Nephron progenitor cell (in vitro differentiated cells): ENCODE measurements at regions not wholly inside any gene's neighbourhood (a gene's known extent, or its start where the extent isn't known, plus 50 kb on each side); places are given as distances from the start of the nearest gene placed in this dataset.

Experiments
- DNase-seq: peaks from one replicate; pipeline ENCODE4 v3.0.0; 2021
- H3K27ac Mint-ChIP-seq: 2 replicates; pipeline ENCODE4 v1.8.0; 2021; ENCODE audit warnings: mild to moderate bottlenecking, moderate library complexity, mixed read lengths
- H3K27me3 Mint-ChIP-seq: 2 replicates; pipeline ENCODE4 v1.8.0; 2021; ENCODE audit warnings: mild to moderate bottlenecking, low read depth, mixed read lengths; ENCODE audit not compliant: poor library complexity
- H3K36me3 Mint-ChIP-seq: 2 replicates; pipeline ENCODE4 v1.8.0; 2021; ENCODE audit warnings: low read depth, mixed read lengths
- H3K4me1 Mint-ChIP-seq: 2 replicates; pipeline ENCODE4 v1.8.0; 2021; ENCODE audit warnings: mixed read lengths
- H3K4me3 Mint-ChIP-seq: 2 replicates; pipeline ENCODE4 v1.8.0; 2021; ENCODE audit warnings: mild to moderate bottlenecking, moderate library complexity, mixed read lengths
- H3K9me3 Mint-ChIP-seq: 2 replicates; pipeline ENCODE4 v1.8.0; 2021; ENCODE audit warnings: mild to moderate bottlenecking, moderate library complexity, mixed read lengths
- CTCF ChIP-seq: fragments of 200-600 bp; sonication (generic); IDR thresholded peaks from 2 replicates; pipeline ENCODE4 v1.5.0; 2021; ENCODE audit warnings: antibody characterized with exemption

DNA sequence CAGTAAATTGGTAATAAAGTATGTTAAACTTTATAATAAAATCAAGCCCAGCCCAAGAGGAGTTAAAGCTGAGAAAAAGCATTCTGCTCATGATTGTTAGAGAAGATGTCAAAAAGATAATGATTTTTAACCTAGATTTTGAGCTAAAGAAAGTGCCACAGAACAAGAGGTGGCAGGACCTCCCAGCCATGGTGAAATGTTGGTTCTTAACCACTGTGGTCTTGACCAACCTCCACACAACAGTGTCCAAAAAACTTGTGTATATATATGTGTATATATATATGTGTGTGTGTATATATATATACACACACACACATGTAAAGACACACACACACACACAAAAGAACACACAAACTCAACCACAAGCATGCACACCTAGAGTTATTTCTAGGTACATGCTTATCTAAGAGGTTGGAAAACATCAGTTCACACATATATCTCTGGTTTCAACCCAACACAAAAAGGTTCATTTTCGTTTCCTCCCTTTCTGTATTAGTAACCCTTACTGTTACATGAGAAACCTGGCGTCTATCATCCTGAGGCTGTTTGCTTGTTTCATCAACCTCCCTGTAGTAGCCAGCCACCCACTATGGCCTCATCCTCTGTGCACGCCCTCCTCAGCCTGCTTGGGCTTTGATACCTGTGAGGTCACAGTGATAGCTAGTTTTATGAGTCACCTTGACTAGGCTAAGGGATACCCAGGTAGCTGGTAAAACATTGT, 631.8 kb upstream of the ID2 start:
- Mint-ChIP-seq H3K4me3 (no peak overlapping the region), H3K9me3 (no peaks in the 10 kb centered on the region), H3K4me1 (no peaks in the 10 kb centered on the region), H3K27me3 (peaks cover 3% of the 10 kb centered on the region), H3K27ac (no peak overlapping the region), H3K36me3 (no peaks in the 10 kb centered on the region)
- no peak for DNase-seq
- TF ChIP-seq CTCF: no peak

DNA sequence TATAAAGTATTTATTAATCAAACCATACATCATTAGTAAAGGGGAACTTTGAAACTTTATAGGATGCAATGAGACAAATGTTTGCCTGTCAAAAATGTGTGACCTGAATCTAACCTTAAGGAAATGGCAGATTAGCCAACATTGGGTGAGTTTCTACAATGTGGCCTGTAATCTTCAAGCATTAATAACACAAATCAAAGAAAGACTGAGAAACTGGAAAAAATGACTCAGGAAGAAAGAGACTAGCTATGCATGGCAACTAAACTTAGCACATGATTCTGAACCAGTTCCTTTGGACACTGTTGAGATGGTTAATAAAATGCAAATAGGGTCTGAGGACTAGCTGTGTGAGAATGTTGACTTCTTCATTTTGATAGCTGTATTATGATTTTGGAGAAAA, 628.6 kb upstream of the ID2 start:
- peaks cover 20% of the 10 kb centered on the region for H3K9me3 Mint-ChIP-seq
- no peak for DNase-seq
- no peak overlapping the region for H3K27ac Mint-ChIP-seq
- no peaks in the 10 kb centered on the region for H3K4me1 Mint-ChIP-seq
- H3K36me3 Mint-ChIP-seq: peaks cover 7% of the 10 kb centered on the region
- TF ChIP-seq CTCF: no peak
- H3K27me3 Mint-ChIP-seq: peaks cover 3% of the 10 kb centered on the region
- no peak overlapping the region for H3K4me3 Mint-ChIP-seq

DNA sequence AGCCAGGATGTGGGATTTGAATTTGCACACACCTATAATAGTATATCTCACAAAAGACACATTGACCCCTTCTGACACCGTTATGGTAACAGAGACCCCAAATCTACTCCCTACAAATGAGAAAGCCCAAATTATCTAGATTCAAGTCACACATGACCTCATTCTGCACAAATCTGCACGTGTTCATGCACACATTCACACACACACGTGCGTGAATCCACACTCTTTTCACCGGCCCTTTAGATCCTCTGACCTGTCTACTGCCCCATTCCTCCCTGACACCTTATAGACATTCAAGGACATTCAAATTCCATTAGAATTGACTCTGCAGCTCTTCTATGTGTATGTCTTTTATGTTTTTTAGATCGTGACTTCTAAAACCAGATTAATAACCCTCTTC, 627.8 kb upstream of the ID2 start:
- Mint-ChIP-seq H3K27me3 (peaks cover 3% of the 10 kb centered on the region), H3K36me3 (peaks cover 7% of the 10 kb centered on the region), H3K4me1 (peaks cover under 1% of the 10 kb centered on the region), H3K4me3 (no peak overlapping the region), H3K9me3 (peaks cover 21% of the 10 kb centered on the region), H3K27ac (no peak overlapping the region)
- no peak for DNase-seq
- TF ChIP-seq CTCF: no peak

DNA sequence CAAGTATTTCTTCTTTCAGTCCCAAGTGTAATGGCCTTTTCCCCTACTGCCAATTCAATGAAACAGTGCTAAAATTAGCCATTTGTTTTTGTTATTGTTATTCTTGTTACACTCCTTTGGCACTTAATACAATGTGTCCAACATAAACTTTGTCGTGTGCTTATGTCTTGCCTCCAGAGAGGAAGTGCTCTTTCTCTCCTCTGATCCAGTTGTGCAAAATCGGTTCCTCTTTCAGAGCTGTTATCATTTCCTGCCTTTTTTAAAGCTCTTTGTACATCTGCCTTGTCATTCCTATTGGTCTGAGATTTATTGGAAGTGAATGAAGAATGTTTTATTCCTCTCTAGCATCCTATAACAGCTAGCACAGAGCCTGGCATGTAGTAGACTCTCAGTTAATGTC, 623.2 kb upstream of the ID2 start:
- no peak for DNase-seq
- peaks cover 12% of the 10 kb centered on the region for H3K4me1 Mint-ChIP-seq
- TF ChIP-seq CTCF: no peak
- peaks cover 3% of the 10 kb centered on the region for H3K27me3 Mint-ChIP-seq
- H3K36me3 Mint-ChIP-seq: peaks cover 7% of the 10 kb centered on the region
- H3K9me3 Mint-ChIP-seq: peaks cover 21% of the 10 kb centered on the region
- no peak overlapping the region for H3K4me3 Mint-ChIP-seq
- no peak overlapping the region for H3K27ac Mint-ChIP-seq

GRCh38 chr2:8059255-8059654, 622.6 kb upstream of the ID2 start:
- peaks cover 7% of the 10 kb centered on the region for H3K36me3 Mint-ChIP-seq
- H3K9me3 Mint-ChIP-seq: peaks cover 23% of the 10 kb centered on the region
- TF ChIP-seq CTCF: no peak
- H3K27me3 Mint-ChIP-seq: peaks cover 3% of the 10 kb centered on the region
- peaks cover 12% of the 10 kb centered on the region for H3K4me1 Mint-ChIP-seq
- DNase-seq: no peak
- H3K4me3 Mint-ChIP-seq: no peak overlapping the region
- no peak overlapping the region for H3K27ac Mint-ChIP-seq

GRCh38 chr2:8059794-8060193, 622.1 kb upstream of the ID2 start:
- DNase-seq: no peak
- Mint-ChIP-seq H3K9me3 (peaks cover 26% of the 10 kb centered on the region), H3K27me3 (peaks cover 3% of the 10 kb centered on the region), H3K36me3 (peaks cover 7% of the 10 kb centered on the region), H3K4me3 (no peak overlapping the region), H3K4me1 (peaks cover 12% of the 10 kb centered on the region), H3K27ac (no peak overlapping the region)
- TF ChIP-seq CTCF: no peak
